OCI-LY1 (cell line): ENCODE measurements at regions not wholly inside any gene's neighbourhood (a gene's known extent, or its start where the extent isn't known, plus 50 kb on each side); places are given as distances from the start of the nearest gene placed in this dataset.

Experiments used
- H2AFZ ChIP-seq: fragments of 200-600 bp; sonication (generic), shearing (Covaris generic); 2 replicates; pipeline ENCODE4 v1.6.0; 2014; ENCODE audit warnings: antibody characterized with exemption, mild to moderate bottlenecking, low read length
- H3F3A ChIP-seq: fragments of 200-600 bp; sonication (generic), shearing (Covaris generic); 2 replicates; pipeline ENCODE4 v1.6.0; 2014; ENCODE audit warnings: mild to moderate bottlenecking, antibody characterized with exemption, low read length, moderate library complexity; ENCODE audit not compliant: insufficient read depth
- H3K27ac ChIP-seq: fragments of 200-600 bp; sonication (generic); 2 replicates; pipeline ENCODE4 v1.5.1; 2014; ENCODE audit warnings: low read length, mixed run types, mild to moderate bottlenecking, low read depth; ENCODE audit not compliant: poor library complexity, severe bottlenecking
- H3K27me3 ChIP-seq: fragments of 200-600 bp; sonication (generic); 2 replicates; pipeline ENCODE4 v1.6.0; 2014; ENCODE audit warnings: antibody characterized with exemption, mild to moderate bottlenecking, low read length, moderate library complexity; ENCODE audit not compliant: insufficient read depth
- H3K36me3 ChIP-seq: fragments of 200-600 bp; sonication (generic); 2 replicates; pipeline ENCODE4 v1.6.1; 2014; ENCODE audit warnings: mild to moderate bottlenecking, antibody characterized with exemption, low read length, moderate library complexity, mixed read lengths; ENCODE audit not compliant: insufficient read depth
- H3K4me1 ChIP-seq: fragments of 200-600 bp; sonication (generic); 2 replicates; pipeline ENCODE4 v1.5.1; 2014; ENCODE audit warnings: mild to moderate bottlenecking, low read length, moderate library complexity; ENCODE audit not compliant: insufficient read depth, severe bottlenecking
- H3K4me2 ChIP-seq: fragments of 200-600 bp; sonication (generic), shearing (Covaris generic); 2 replicates; pipeline ENCODE4 v1.6.1; 2014; ENCODE audit warnings: low read length
- H3K4me3 ChIP-seq: fragments of 200-600 bp; sonication (generic); 2 replicates; pipeline ENCODE4 v1.5.1; 2014; ENCODE audit warnings: low read length, low read depth, mild to moderate bottlenecking, mixed read lengths; ENCODE audit not compliant: poor library complexity, severe bottlenecking
- H3K79me2 ChIP-seq: fragments of 200-600 bp; shearing (Covaris generic); 2 replicates; pipeline ENCODE4 v1.6.1; 2016; ENCODE audit warnings: mixed run types, low read length, mixed read lengths; ENCODE audit not compliant: insufficient read depth
- H3K9ac ChIP-seq: fragments of 200-600 bp; sonication (generic), shearing (Covaris generic); 2 replicates; pipeline ENCODE4 v1.6.1; 2014; ENCODE audit warnings: mild to moderate bottlenecking, low read length, mixed read lengths
- H3K9me2 ChIP-seq: fragments of 200-600 bp; sonication (generic), shearing (Covaris generic); 2 replicates; pipeline ENCODE4 v1.6.1; 2014; ENCODE audit warnings: low read depth, mild to moderate bottlenecking, low read length, mixed read lengths
- H3K9me3 ChIP-seq: fragments of 200-600 bp; shearing (Covaris generic); 2 replicates; pipeline ENCODE4 v1.6.1; 2014; ENCODE audit warnings: low read length, mixed read lengths
- H4K20me1 ChIP-seq: fragments of 200-600 bp; sonication (generic), shearing (Covaris generic); 2 replicates; pipeline ENCODE4 v1.6.0; 2016; ENCODE audit warnings: mild to moderate bottlenecking, low read length; ENCODE audit not compliant: insufficient read depth
- EZH2 ChIP-seq: fragments of 200-600 bp; sonication (generic), shearing (Covaris generic); IDR thresholded peaks from 2 replicates; pipeline ENCODE4 v1.8.0; 2017; ENCODE audit warnings: borderline replicate concordance, mixed run types, mild to moderate bottlenecking, antibody characterized with exemption, low read length, moderate library complexity, mixed read lengths
- TF ChIP-seq, protein P1 (sequence below): fragments of 200-600 bp; sonication (generic), shearing (Covaris generic); IDR thresholded peaks from 2 replicates; pipeline ENCODE4 v1.5.1; 2017; ENCODE audit warnings: mild to moderate bottlenecking, antibody characterized with exemption, low read length, moderate library complexity, mixed read lengths

DNA sequence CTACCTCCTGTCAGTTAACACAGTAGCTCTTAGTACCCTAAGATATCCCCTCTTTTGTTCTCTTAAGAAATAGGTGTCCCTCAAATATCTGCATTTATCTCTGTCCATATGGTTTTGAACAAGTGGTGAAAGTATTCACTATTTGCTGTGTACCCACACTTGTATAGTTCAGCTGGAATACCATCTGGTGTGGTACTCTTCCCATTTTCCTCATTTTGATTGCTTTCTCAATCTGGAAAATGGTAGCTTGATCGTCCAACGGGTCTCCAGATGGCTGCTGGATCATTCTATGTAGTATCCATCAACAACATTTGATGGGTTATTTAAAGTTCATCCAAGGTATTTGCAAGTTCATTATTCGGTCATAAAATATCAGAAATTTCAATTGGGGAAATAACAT lies 100.3 kb upstream of the DPYD start:
- H3K9ac ChIP-seq = no peak overlapping the region
- no peak overlapping the region for H3K27ac ChIP-seq
- no peaks in the 10 kb centered on the region for H3K4me1 ChIP-seq
- no peak overlapping the region for H3K4me2 ChIP-seq
- no peaks in the 10 kb centered on the region for H3K36me3 ChIP-seq
- H3F3A ChIP-seq = no peaks in the 10 kb centered on the region
- H3K79me2 ChIP-seq = no peaks in the 10 kb centered on the region
- TF ChIP-seq EZH2 = no peak
- TF ChIP-seq, protein P1, sequence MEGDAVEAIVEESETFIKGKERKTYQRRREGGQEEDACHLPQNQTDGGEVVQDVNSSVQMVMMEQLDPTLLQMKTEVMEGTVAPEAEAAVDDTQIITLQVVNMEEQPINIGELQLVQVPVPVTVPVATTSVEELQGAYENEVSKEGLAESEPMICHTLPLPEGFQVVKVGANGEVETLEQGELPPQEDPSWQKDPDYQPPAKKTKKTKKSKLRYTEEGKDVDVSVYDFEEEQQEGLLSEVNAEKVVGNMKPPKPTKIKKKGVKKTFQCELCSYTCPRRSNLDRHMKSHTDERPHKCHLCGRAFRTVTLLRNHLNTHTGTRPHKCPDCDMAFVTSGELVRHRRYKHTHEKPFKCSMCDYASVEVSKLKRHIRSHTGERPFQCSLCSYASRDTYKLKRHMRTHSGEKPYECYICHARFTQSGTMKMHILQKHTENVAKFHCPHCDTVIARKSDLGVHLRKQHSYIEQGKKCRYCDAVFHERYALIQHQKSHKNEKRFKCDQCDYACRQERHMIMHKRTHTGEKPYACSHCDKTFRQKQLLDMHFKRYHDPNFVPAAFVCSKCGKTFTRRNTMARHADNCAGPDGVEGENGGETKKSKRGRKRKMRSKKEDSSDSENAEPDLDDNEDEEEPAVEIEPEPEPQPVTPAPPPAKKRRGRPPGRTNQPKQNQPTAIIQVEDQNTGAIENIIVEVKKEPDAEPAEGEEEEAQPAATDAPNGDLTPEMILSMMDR = no peak
- H3K9me3 ChIP-seq = no peaks in the 10 kb centered on the region
- no peaks in the 10 kb centered on the region for H4K20me1 ChIP-seq
- no peak overlapping the region for H2AFZ ChIP-seq
- H3K27me3 ChIP-seq = no peaks in the 10 kb centered on the region
- H3K9me2 ChIP-seq = no peaks in the 10 kb centered on the region
- no peak overlapping the region for H3K4me3 ChIP-seq

GRCh38 chr1:98019747-98020146 lies 98.9 kb upstream of the DPYD start:
- H3K9me2 ChIP-seq = no peaks in the 10 kb centered on the region
- no peak overlapping the region for H3K4me2 ChIP-seq

GRCh38 chr1:98018074-98018473 lies 97.2 kb upstream of the DPYD start:
- H3F3A ChIP-seq = no peaks in the 10 kb centered on the region
- H3K9ac ChIP-seq = no peak overlapping the region
- no peaks in the 10 kb centered on the region for H3K9me3 ChIP-seq
- no peaks in the 10 kb centered on the region for H3K36me3 ChIP-seq
- H2AFZ ChIP-seq = no peak overlapping the region
- H3K27me3 ChIP-seq = no peaks in the 10 kb centered on the region
- H3K4me1 ChIP-seq = no peaks in the 10 kb centered on the region
- no peaks in the 10 kb centered on the region for H3K9me2 ChIP-seq
- H3K79me2 ChIP-seq = no peaks in the 10 kb centered on the region
- no peak overlapping the region for H3K27ac ChIP-seq
- no peaks in the 10 kb centered on the region for H4K20me1 ChIP-seq
- H3K4me3 ChIP-seq = no peak overlapping the region
- TF ChIP-seq, protein P1 = no peak
- no peak for TF ChIP-seq EZH2
- H3K4me2 ChIP-seq = no peak overlapping the region

More at GRCh38 chr1:98019747-98020146, 98.9 kb upstream of the DPYD start:
- Histone ChIP-seq H3F3A (no peaks in the 10 kb centered on the region), H3K27ac (no peak overlapping the region), H3K9me3 (no peaks in the 10 kb centered on the region), H3K4me1 (no peaks in the 10 kb centered on the region), H4K20me1 (no peaks in the 10 kb centered on the region), H3K79me2 (no peaks in the 10 kb centered on the region), H3K9ac (no peak overlapping the region), H3K36me3 (no peaks in the 10 kb centered on the region), H3K27me3 (no peaks in the 10 kb centered on the region), H2AFZ (no peak overlapping the region), H3K4me3 (no peak overlapping the region)
- TF ChIP-seq, protein P1 = no peak
- no peak for TF ChIP-seq EZH2
